GM19467 (cell line): ENCODE measurements at regions not wholly inside any gene's neighbourhood (a gene's known extent, or its start where the extent isn't known, plus 50 kb on each side); places are given as distances from the start of the nearest gene placed in this dataset.
A peak's percentile ranks its signal among the peaks of the same experiment; 100 is the strongest.
"Not testable (repeated sequence)": the region's sequence is repeated elsewhere in the genome, so short reads cannot be mapped to it uniquely, and the experiment has no call there.

ENCODE experiments used
- ATAC-seq: cut with Tn5 transposase; IDR thresholded peaks from one replicate; pipeline ENCODE4 v1.9.1; 2021; ENCODE audit warnings: mild to moderate bottlenecking, moderate library complexity; ENCODE audit not compliant: unreplicated experiment

DNA sequence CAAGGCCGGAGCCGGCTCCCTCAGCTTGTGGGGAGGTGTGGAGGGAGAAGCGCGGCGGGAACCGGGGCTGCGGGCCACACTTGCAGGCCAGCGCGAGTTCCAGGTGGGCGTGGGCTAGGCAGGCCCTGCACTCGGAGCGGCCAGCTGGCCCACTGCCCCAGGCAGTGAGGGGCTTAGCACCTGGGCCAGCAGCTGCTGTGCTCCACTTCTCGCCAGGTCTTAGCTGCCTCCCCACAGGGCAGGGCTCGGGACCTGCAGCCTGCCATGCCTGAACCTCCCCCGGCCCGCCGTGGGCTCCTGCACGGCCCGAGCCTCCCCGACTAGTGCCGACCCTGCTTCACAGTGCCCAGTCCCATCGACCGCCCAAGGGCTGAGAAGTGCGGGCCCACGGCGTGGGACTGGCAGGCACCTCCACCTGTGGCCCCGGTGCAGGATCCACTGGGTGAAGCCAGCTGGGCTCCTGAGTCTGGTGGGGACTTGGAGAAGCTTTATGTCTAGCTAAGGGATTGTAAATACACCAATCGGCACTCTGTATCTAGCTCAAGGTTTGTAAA, 131.8 kb downstream of the KDR start:
- ATAC-seq = not testable (repeated sequence)

GRCh38 chr4:54992266-54992665, 133.1 kb downstream of the KDR start:
- no peak for ATAC-seq

GRCh38 chr4:54988655-54989054, 136.7 kb downstream of the KDR start:
- ATAC-seq = no peak

DNA sequence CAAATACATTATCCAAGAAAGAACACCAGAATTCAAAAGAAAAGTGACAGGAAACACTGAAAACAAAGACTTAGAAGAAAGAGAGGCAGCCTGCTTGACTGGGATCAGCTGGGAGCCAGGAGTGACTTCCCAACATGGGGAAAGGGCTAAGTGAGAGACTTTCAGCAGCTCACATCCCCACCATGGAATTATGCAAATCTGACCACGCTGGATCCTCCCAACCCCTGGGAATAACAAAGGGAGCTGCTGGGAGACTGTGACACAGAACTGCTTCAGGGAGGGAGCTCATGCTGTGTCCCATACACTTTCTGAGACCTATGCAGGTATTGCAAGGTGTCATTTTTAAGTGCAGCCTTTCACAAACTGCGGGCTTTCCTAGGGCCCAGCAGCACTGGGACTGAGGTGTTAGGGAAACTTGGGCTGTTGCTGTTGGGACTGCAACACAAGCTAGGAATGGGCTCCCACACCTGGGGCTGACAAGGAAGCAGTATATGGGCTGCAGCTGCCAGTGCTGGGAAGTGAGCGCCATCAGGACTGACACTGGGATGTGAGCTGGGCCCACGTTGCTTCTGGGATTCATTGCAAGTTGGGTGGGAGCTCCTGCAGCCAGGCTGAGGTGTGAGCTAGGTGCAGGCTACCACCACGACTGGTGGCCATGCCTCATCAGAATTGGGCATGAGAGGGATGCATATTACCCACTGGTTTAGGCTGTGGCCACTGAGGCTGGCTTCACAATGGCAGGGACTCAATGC, 139.1 kb downstream of the KDR start:
- ATAC-seq = no peak

- ATAC-seq = no peak
Observed at GRCh38 chr4:54976682-54977081, 148.7 kb downstream of the KDR start.

DNA sequence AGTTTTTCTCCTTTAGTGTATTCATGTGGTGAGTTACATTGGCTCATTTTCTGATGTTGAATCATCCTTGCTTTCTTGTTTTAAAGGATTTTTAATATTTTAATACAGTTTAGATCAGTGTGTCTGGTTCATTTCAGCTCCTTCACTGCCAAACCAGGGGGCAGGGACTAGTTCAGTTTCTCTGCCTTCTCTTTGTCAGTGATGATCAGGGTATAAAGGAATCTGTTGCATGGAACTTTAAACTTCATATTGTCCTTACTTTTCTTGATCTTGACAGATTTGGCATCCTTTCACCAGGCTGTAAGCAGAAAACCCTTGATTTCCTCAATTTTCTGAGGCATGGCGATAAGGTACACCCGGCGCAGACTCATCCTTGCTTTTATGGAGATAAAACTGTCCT, 149.4 kb downstream of the KDR start:
- no peak for ATAC-seq

GRCh38 chr4:54973784-54974183, 151.6 kb downstream of the KDR start:
- ATAC-seq = no peak

DNA sequence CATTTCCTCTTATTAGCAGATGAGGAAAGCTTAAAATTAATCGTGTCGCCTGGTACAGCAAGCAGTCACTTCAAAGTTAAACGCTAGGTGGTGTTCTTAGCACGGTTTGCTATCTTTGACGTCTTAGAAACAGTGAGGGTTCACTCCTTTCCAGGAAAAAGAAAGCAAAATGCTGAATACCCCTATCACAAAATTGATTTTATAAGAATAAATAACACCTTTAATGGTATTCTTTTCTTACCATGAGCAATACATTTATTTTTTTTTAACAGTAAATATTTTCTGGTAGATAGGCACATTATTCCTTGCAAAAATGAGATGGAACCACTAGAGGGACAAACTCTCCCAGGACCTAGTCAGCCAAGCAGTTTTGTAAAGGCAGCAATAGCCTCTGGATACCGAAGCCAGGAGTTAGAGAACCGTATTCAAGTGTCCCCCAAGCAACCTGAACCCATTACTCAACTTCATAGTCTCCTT, 153.9 kb downstream of the KDR start:
- ATAC-seq = no peak

DNA sequence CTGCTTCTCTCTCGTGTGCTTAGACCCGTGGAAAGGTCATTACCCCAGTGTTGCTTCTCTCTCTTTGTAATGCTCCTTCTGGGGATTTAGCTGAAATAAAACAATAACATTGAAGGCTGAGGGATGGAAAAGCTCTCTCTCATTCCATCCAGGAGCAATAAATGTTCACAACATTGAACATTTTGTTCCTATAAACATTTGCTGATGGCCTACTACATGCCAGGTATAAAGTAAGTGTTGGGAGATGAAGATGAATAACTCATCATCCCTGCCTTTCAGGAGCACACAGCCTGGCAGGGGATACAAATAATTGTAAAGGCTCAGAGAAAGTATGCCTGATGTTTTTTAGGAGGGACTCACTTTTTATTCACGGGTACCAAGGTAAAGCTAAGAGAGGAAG, 158.1 kb downstream of the KDR start:
- no peak for ATAC-seq

DNA sequence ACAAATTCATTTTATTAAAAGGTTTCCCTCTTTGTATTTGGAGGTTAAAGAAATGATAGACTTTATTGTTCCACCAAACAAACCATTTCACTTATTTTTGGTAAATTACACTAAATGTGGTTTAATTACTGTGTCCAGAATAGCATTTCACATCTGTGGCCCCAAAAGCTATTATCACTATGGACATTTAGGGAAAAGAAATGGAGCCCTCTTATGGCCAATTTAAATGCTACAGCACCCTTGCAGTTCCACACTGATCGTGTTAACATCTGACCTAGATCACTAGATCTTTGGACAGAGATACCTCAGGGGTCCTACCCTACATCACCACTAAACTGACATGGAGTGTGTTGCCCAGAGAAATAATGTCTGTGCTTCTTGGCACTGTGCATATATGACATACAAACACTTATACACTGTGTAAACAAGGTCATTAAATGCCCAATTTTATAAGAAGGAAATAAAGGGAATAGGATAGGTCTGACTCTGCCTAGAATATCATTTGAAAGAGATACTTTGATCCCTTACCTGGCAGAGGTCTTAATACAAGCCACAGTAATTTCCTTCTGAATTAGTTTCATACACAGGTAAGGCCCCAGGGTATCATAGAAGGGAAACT, 163.9 kb downstream of the KDR start:
- no peak for ATAC-seq

DNA sequence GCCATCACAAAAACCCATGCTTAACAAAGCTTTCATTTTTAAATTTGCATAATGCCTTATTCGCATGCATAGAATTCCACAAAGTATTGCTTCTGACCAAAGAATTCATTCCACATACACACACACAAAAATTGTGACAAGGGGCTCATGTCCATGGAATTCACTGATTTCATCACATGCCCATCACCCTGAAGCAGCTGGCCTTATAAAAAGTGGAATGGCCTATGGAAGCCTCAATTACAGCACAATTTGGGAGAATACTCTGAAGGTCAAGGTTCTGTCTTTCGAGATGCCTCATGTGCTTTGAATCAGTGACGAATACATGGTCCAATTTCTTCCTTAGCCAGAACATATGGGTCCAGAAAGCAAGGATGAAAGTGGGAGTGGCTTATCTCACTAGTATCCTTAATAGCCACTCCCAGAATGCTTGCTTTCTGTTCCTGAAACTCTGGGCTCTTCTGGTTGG, 165.7 kb downstream of the KDR start:
- ATAC-seq = no peak

DNA sequence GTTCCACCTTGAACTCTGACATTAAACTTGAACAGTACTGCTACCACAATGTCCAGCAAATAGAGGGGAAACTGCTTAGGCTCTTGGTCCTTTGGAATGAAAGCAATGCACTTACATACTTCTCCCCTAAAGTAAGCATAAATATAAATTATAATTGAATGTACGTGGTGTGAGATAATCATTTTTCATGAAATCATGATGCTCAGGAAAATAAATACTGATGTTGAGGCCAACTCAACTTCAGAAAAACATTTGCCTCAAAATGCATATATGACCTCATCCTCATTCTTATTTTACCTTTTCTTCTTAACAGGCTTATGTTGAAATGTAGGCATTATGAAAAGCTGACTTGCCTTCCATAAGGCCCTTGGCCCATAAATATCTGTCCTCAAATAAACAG, 166.3 kb downstream of the KDR start:
- no peak for ATAC-seq

DNA sequence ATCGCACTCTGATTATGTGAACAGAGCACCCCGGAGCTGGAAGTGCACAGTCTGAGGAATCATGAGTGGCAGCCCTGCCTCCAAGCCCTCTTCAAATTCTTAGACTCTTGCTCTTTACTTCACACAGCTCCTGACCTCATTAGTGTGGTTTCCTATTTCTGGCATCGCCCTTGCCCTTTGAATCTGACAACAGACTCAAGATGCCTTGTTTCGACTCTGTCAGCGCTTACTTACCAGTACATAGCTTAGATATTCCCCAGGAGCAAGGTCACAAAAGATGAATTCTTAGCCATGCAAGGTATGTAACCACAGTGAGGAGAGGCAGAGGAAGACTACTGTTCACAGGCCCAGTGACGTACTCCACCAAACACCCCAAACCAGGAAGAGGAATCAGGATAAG, 167.2 kb downstream of the KDR start:
- no peak for ATAC-seq

DNA sequence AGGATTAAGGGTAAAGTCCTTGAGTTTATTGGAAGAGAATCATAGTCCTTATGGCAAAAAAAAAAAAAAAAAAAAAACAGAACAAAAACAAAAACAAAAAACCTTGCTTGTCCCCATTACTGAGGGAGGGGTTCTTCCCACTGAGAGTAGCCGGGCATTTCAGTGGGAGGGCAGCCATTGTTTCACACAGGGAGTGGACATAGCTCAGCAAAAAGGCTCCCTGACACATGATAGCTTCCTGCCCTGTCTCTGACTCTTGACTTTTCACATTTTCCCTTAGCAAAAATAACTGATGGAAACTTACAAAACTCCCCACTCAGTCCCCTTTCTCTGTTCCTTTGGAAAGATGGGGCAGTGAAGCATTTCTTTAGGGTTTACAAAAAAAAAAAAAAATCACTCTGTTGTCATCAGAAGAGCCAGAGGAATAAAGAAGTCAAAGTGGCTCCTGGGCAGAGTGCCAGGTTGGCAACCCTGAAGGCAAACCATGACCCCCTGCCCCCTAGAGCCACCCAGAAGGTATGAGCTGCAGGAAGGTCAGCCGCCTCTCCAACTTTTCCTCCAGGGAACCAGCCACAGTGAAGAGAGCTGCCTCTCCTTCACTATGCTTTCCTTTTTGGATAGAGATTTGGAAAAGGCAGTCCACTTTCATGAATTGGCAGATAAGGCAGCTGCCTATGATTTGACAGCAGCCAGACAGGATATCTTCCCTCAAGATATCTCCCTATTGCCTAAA, 170.6 kb downstream of the KDR start:
- no peak for ATAC-seq

DNA sequence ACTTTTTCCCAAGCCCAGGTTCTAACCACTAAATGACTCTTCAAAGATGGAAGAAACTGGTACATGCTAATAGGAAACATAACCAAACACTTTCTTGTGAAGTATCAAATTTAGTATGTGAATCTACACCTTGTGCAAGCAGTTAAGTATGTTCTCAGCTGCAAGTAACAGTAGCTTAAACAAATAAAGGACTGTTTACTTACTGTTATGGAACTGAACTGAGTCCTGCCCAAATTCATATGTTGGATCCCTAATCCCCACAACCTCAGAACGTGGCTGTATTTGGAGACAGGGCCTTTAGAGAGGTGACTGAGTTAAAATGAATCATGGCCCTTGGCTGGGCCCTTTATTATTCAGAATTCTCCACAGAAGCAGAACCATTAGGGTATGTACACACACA, 178.7 kb downstream of the KDR start:
- no peak for ATAC-seq

- ATAC-seq = no peak
Observed at GRCh38 chr4:54945838-54946237, 179.6 kb downstream of the KDR start.

DNA sequence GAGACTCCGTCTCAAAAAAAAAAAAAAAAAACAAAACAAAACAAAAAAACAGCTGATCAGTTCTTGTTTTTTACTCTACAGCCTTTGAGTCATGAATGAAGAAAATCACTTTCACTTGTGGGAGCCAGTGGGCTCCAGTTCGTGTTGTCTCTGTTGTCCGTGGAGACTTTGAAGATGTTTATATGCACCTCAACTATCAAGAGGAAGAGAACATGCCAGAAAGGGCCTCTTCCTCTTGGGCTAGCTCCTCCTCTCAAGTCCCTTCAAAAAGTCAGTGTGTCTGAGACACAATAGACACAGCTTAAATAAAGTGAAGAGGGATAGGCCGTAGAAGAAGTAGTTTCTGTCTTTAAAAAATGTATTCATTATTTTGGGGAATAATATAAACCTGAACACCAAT, 182.7 kb downstream of the KDR start:
- ATAC-seq = peak; percentile 42

DNA sequence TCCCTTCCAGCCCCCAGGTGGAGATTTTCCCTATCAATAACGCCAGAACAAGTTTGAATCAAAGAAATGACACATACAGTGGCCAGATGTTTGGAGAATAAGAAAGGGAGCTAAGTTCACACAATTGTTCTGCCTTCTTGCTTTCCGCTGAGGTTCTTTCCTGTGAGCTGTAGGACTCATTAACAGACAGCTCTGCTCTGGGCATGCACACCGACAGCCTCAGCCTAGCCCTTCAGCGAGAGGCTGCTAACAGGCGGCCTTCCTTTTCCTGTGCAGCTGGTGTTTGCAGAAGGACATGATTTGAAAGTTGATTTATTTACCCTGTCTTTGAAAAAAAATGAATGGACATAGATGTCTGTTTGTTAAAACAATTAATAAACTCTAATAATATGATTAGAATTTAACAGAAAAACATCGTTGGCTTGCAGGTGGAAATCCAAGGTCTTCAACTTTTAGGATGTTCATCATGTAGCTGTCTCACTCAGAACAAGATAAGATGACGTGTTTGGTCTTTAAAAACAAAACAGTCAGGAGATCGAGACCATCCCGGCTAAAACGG, 183.3 kb downstream of the KDR start:
- peak; percentile 78 for ATAC-seq

DNA sequence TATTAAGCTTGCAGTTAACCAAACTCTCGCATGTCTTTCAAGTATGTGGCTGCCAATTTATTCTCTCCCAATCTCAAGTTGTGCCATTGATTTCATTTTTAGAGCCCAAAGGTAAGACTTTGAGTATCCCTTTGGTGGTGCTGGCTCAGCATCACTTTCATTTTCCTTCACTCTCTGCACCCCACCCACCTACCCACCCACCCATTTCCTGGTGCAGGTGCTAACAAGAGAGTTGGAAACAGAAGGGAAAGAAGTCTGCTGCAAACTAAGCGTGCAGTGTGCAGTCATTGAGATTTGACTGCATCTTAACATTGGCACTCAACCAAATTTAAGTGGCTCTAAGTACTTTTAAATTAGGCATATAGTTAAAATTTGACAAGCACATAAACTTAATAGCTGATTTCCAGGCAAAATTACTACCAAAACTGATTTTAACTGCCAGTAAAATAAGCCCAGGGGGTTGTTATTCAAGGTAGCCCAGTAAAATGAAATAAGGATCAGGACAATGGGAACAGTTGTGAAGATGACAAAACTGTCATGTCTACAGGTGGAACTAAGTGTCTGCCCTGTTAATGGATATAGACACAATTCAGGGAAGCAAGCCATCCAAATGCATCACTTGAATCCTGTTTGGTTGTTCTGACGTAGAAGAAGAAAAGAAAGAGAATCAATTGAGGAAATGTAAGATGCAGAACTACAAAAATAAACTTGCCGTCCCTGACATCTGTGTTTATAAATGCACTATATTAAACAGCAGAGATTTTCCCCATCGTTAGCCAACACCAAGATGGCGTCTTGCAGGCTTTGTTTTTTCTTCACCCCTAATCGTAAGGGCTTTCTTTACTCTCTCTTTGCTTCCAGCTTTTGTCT, 184.2 kb downstream of the KDR start:
- ATAC-seq = no peak

DNA sequence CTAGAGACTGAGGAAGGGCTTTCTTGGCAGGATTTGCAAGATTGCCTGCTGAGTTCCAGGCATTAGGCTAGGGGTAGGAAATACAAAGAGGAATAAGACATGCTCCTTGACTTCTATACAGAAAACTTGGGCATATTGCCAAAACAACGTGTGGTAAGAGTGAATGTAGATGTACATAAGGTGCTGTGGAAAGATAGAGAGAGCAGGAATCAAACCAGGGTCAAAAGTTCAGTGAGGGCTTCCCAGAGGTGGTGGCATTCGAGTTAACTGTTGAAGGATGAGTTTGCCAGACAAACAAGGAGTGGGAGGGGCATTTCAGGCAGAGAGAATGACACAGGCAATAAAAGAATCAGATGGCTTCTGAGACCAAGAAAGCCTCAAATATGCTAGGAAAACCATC, 187.9 kb downstream of the KDR start:
- ATAC-seq = no peak
